DOHH2 (cell line): ENCODE measurements at regions not wholly inside any gene's neighbourhood (a gene's known extent, or its start where the extent isn't known, plus 50 kb on each side); places are given as distances from the start of the nearest gene placed in this dataset.

Source experiments
- CTCF ChIP-seq: fragments of 200-600 bp; sonication (generic); IDR thresholded peaks from one replicate; pipeline ENCODE4 v1.5.1; 2014; ENCODE audit warnings: antibody characterized with exemption, mild to moderate bottlenecking, low read depth, low read length; ENCODE audit not compliant: poor library complexity, severe bottlenecking
- EZH2phosphoT487 ChIP-seq: fragments of 200-600 bp; sonication (generic); IDR thresholded peaks from 2 replicates; pipeline ENCODE4 v1.6.1; 2017; ENCODE audit warnings: borderline replicate concordance, mild to moderate bottlenecking, antibody characterized with exemption, low read length, moderate library complexity, mixed read lengths

- TF ChIP-seq CTCF (no peak), EZH2phosphoT487 (no peak)
Observed at GRCh38 chr7:46604241-46604661, 683.2 kb upstream of the IGFBP3 start.
